Vagina (tissue), 2 donors: ENCODE measurements at regions not wholly inside any gene's neighbourhood (a gene's known extent, or its start where the extent isn't known, plus 50 kb on each side); places are given as distances from the start of the nearest gene placed in this dataset.

Experiments used
- POLR2A ChIP-seq, 2 donors: fragments of 450-650 bp; IDR thresholded peaks; one replicate each; pipeline ENCODE4 v1.6.1; 2017; ENCODE audit warnings: antibody characterized with exemption in 2 of 2, mild to moderate bottlenecking in 2 of 2, moderate library complexity in 2 of 2
- TF ChIP-seq, protein P1 (sequence below), 3 experiments: fragments of 450-650 bp in 2 of 3; fragments of 200-600 bp in 1 of 3; sonication (generic) in 1 of 3; IDR thresholded peaks; one replicate each; pipeline ENCODE4 v1.5.1; 2017 to 2019; ENCODE audit warnings: antibody characterized with exemption in 3 of 3, mild to moderate bottlenecking in 2 of 3, moderate library complexity in 2 of 3

DNA sequence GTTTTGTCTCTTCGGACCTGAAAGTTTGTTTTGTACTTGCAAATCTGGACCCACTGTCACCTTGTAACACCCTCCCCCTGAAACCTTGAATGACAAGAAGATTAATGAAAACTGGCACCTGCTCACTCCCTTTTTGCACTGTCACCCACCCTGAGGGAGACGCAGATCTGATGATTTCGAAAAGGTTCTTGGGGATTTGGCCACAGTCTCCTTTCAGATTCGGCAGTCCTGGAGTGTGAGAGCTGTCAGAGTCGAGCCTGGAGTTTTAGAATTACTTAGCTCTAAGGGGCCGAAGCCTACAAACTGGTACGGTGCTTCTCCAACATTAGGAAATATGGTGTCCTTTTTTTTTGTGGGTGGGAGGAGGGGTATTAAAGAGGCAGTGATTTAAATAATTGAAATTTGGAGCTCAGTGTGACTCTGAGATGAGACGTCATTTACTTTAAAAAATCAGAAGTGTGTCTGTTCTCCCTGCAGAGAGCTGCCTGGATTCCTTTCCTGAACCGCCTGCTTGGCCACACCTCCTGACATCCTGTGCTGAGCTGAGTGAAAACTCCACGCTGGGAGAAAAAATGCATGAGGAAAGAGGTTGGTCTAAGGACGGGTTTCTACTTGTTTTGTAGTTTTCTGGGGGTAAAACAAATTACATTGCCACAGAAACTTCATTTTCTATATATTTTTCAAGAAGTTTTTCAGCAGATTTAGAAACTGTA lies 447.0 kb upstream of the CDH4 start:
- TF ChIP-seq, protein P1, sequence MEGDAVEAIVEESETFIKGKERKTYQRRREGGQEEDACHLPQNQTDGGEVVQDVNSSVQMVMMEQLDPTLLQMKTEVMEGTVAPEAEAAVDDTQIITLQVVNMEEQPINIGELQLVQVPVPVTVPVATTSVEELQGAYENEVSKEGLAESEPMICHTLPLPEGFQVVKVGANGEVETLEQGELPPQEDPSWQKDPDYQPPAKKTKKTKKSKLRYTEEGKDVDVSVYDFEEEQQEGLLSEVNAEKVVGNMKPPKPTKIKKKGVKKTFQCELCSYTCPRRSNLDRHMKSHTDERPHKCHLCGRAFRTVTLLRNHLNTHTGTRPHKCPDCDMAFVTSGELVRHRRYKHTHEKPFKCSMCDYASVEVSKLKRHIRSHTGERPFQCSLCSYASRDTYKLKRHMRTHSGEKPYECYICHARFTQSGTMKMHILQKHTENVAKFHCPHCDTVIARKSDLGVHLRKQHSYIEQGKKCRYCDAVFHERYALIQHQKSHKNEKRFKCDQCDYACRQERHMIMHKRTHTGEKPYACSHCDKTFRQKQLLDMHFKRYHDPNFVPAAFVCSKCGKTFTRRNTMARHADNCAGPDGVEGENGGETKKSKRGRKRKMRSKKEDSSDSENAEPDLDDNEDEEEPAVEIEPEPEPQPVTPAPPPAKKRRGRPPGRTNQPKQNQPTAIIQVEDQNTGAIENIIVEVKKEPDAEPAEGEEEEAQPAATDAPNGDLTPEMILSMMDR (IDR thresholded peaks at IDR 0.05) = no peak
- TF ChIP-seq POLR2A (IDR thresholded peaks at IDR 0.05) = no peak
